Liver (tissue), 3 donors: ENCODE measurements at regions not wholly inside any gene's neighbourhood (a gene's known extent, or its start where the extent isn't known, plus 50 kb on each side); places are given as distances from the start of the nearest gene placed in this dataset.

ENCODE experiments used
- REST ChIP-seq: IDR thresholded peaks from 2 replicates; pipeline ENCODE4 v1.6.1; 2016; ENCODE audit warnings: antibody characterized with exemption, mild to moderate bottlenecking
- TAF1 ChIP-seq: conservative IDR thresholded peaks from 2 replicates; pipeline ENCODE4 v1.6.1; 2016; ENCODE audit warnings: antibody characterized with exemption, mild to moderate bottlenecking
- YY1 ChIP-seq: IDR thresholded peaks from 2 replicates; pipeline ENCODE4 v1.6.1; 2016; ENCODE audit warnings: antibody characterized with exemption, mild to moderate bottlenecking
- TF ChIP-seq, protein P1 (sequence below): fragments of 150-350 bp; IDR thresholded peaks from 2 replicates; pipeline ENCODE4 v1.5.1; 2017; ENCODE audit warnings: improper control_type of control experiment, low read depth, low read length; ENCODE audit not compliant: missing input control
- TF ChIP-seq, protein P2 (sequence below): IDR thresholded peaks from 2 replicates; pipeline ENCODE4 v1.6.1; 2016; ENCODE audit warnings: antibody characterized with exemption
- TF ChIP-seq, protein P3 (sequence below): IDR thresholded peaks from 2 replicates; pipeline ENCODE4 v1.6.1; 2016; ENCODE audit warnings: antibody characterized with exemption
- donor health status: healthy.
- donor health status: healthy.

- TF ChIP-seq, protein P1, sequence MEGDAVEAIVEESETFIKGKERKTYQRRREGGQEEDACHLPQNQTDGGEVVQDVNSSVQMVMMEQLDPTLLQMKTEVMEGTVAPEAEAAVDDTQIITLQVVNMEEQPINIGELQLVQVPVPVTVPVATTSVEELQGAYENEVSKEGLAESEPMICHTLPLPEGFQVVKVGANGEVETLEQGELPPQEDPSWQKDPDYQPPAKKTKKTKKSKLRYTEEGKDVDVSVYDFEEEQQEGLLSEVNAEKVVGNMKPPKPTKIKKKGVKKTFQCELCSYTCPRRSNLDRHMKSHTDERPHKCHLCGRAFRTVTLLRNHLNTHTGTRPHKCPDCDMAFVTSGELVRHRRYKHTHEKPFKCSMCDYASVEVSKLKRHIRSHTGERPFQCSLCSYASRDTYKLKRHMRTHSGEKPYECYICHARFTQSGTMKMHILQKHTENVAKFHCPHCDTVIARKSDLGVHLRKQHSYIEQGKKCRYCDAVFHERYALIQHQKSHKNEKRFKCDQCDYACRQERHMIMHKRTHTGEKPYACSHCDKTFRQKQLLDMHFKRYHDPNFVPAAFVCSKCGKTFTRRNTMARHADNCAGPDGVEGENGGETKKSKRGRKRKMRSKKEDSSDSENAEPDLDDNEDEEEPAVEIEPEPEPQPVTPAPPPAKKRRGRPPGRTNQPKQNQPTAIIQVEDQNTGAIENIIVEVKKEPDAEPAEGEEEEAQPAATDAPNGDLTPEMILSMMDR, result no peak
- TF ChIP-seq REST, result no peak
- TF ChIP-seq YY1, result no peak
- no peak for TF ChIP-seq TAF1
- TF ChIP-seq, protein P2, sequence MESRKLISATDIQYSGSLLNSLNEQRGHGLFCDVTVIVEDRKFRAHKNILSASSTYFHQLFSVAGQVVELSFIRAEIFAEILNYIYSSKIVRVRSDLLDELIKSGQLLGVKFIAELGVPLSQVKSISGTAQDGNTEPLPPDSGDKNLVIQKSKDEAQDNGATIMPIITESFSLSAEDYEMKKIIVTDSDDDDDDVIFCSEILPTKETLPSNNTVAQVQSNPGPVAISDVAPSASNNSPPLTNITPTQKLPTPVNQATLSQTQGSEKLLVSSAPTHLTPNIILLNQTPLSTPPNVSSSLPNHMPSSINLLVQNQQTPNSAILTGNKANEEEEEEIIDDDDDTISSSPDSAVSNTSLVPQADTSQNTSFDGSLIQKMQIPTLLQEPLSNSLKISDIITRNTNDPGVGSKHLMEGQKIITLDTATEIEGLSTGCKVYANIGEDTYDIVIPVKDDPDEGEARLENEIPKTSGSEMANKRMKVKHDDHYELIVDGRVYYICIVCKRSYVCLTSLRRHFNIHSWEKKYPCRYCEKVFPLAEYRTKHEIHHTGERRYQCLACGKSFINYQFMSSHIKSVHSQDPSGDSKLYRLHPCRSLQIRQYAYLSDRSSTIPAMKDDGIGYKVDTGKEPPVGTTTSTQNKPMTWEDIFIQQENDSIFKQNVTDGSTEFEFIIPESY, result no peak
- TF ChIP-seq, protein P3, sequence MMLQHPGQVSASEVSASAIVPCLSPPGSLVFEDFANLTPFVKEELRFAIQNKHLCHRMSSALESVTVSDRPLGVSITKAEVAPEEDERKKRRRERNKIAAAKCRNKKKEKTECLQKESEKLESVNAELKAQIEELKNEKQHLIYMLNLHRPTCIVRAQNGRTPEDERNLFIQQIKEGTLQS, result no peak
Observed at GRCh38 chrX:45385757-45386156, 185.1 kb upstream of the DIPK2B start.
